ENCODE measurements at regions not wholly inside any gene's neighbourhood (a gene's known extent, or its start where the extent isn't known, plus 50 kb on each side); places are given as distances from the start of the nearest gene placed in this dataset.
"Not testable (repeated sequence)": the region's sequence is repeated elsewhere in the genome, so short reads cannot be mapped to it uniquely, and the experiment has no call there.

DNA sequence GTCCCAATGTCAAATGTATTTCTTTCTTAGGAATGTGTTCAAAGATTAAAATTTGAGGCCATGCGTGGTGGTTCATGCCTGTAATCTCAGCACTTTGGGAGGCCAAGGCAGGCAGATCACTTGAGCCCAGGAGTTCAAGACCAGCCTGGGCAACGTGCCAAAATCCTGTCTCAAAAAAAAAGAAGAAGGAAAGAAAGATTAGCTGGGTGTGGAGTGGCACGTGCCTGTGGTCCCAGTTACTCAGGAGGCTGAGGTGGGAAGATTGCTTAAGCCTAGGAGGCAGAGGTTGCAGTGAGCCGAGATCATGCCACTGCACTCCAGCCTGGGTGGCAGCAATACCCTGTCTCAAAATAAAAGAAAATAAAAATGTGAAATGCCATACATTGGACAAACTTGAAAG is 117.5 kb upstream of the SPATA31C2 start:
- TF ChIP-seq, protein P1, sequence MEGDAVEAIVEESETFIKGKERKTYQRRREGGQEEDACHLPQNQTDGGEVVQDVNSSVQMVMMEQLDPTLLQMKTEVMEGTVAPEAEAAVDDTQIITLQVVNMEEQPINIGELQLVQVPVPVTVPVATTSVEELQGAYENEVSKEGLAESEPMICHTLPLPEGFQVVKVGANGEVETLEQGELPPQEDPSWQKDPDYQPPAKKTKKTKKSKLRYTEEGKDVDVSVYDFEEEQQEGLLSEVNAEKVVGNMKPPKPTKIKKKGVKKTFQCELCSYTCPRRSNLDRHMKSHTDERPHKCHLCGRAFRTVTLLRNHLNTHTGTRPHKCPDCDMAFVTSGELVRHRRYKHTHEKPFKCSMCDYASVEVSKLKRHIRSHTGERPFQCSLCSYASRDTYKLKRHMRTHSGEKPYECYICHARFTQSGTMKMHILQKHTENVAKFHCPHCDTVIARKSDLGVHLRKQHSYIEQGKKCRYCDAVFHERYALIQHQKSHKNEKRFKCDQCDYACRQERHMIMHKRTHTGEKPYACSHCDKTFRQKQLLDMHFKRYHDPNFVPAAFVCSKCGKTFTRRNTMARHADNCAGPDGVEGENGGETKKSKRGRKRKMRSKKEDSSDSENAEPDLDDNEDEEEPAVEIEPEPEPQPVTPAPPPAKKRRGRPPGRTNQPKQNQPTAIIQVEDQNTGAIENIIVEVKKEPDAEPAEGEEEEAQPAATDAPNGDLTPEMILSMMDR (IDR thresholded peaks at IDR 0.05) = not testable (repeated sequence)
- not testable (repeated sequence) for TF ChIP-seq POLR2A, POLR2AphosphoS5 (IDR thresholded peaks at IDR 0.05)
